ENCODE measurements at regions not wholly inside any gene's neighbourhood (a gene's known extent, or its start where the extent isn't known, plus 50 kb on each side); places are given as distances from the start of the nearest gene placed in this dataset.

DNA sequence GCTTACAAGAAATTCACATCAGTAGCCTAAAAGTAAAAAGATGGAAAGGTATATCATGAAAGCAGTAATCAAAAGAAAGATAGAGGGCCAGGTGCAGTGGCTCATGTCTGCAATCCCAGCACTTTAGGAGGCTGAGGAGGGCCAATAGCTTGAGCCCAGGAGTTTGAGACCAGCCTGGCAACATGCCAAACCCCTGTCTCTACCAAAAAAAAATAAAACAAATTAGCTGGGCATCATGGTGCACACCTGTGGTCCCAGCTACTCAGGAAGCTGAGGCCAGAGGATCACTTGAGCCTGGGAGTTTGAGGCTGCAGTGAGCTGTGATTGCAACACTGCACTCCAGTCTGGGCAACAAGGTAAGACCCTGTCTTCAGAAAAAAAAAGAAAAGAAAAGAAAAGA is 55.5 kb downstream of the GSPT2 start:
- TF ChIP-seq, protein P1, sequence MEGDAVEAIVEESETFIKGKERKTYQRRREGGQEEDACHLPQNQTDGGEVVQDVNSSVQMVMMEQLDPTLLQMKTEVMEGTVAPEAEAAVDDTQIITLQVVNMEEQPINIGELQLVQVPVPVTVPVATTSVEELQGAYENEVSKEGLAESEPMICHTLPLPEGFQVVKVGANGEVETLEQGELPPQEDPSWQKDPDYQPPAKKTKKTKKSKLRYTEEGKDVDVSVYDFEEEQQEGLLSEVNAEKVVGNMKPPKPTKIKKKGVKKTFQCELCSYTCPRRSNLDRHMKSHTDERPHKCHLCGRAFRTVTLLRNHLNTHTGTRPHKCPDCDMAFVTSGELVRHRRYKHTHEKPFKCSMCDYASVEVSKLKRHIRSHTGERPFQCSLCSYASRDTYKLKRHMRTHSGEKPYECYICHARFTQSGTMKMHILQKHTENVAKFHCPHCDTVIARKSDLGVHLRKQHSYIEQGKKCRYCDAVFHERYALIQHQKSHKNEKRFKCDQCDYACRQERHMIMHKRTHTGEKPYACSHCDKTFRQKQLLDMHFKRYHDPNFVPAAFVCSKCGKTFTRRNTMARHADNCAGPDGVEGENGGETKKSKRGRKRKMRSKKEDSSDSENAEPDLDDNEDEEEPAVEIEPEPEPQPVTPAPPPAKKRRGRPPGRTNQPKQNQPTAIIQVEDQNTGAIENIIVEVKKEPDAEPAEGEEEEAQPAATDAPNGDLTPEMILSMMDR (conservative IDR thresholded peaks at IDR 0.05; ENCODE audit: low read depth, low read length): no peak
- TF ChIP-seq EZH2phosphoT487 (IDR thresholded peaks at IDR 0.05; ENCODE audit: borderline replicate concordance, low read length): no peak
- TF ChIP-seq EZH2 (IDR thresholded peaks at IDR 0.05; ENCODE audit: low read length, unreplicated experiment): no peak

Data from PC-3 (cell line).